T-helper 22 cell (primary cell): ENCODE measurements at regions not wholly inside any gene's neighbourhood (a gene's known extent, or its start where the extent isn't known, plus 50 kb on each side); places are given as distances from the start of the nearest gene placed in this dataset.
"Not testable (repeated sequence)": the region's sequence is repeated elsewhere in the genome, so short reads cannot be mapped to it uniquely, and the experiment has no call there.

Experiments used
- DNase-seq: peaks from one replicate; pipeline ENCODE4 v3.0.0-alpha.2; 2020; ENCODE audit warnings: low read depth

- no peak for DNase-seq
Measured at GRCh38 chr15:66884115-66884622, 181.2 kb upstream of the SMAD3 start.

GRCh38 chr15:66884661-66885237, 180.7 kb upstream of the SMAD3 start:
- DNase-seq: no peak

- DNase-seq: no peak
Measured at GRCh38 chr15:66885281-66885915, 180.0 kb upstream of the SMAD3 start.

GRCh38 chr15:66886241-66886675, 179.1 kb upstream of the SMAD3 start:
- DNase-seq: no peak

GRCh38 chr15:66886686-66887273, 178.6 kb upstream of the SMAD3 start:
- DNase-seq: no peak

GRCh38 chr15:66889298-66889697, 176.1 kb upstream of the SMAD3 start:
- DNase-seq: not testable (repeated sequence)

- no peak for DNase-seq
Measured at GRCh38 chr15:66891776-66892175, 173.6 kb upstream of the SMAD3 start.

GRCh38 chr15:66893294-66893693, 172.1 kb upstream of the SMAD3 start:
- DNase-seq: no peak

- no peak for DNase-seq
Measured at GRCh38 chr15:66894363-66894762, 171.0 kb upstream of the SMAD3 start.

- DNase-seq: no peak
Measured at GRCh38 chr15:66894986-66895780, 170.2 kb upstream of the SMAD3 start.

- DNase-seq: no peak
Measured at GRCh38 chr15:66895794-66896453, 169.5 kb upstream of the SMAD3 start.

GRCh38 chr15:66896611-66897010, 168.8 kb upstream of the SMAD3 start:
- DNase-seq: no peak

GRCh38 chr15:66897416-66897815, 168.0 kb upstream of the SMAD3 start:
- no peak for DNase-seq

GRCh38 chr15:66897971-66898370, 167.4 kb upstream of the SMAD3 start:
- DNase-seq: no peak

GRCh38 chr15:66898656-66899386, 166.6 kb upstream of the SMAD3 start:
- DNase-seq: no peak

- DNase-seq: no peak
Measured at GRCh38 chr15:66899555-66900350, 165.6 kb upstream of the SMAD3 start.

GRCh38 chr15:66900586-66901310, 164.7 kb upstream of the SMAD3 start:
- no peak for DNase-seq

- no peak for DNase-seq
Measured at GRCh38 chr15:66901336-66902100, 163.9 kb upstream of the SMAD3 start.

- no peak for DNase-seq
Measured at GRCh38 chr15:66905185-66905584, 160.2 kb upstream of the SMAD3 start.
